ENCODE measurements at regions not wholly inside any gene's neighbourhood (a gene's known extent, or its start where the extent isn't known, plus 50 kb on each side); places are given as distances from the start of the nearest gene placed in this dataset.
"Not testable (repeated sequence)": the region's sequence is repeated elsewhere in the genome, so short reads cannot be mapped to it uniquely, and the experiment has no call there.

DNA sequence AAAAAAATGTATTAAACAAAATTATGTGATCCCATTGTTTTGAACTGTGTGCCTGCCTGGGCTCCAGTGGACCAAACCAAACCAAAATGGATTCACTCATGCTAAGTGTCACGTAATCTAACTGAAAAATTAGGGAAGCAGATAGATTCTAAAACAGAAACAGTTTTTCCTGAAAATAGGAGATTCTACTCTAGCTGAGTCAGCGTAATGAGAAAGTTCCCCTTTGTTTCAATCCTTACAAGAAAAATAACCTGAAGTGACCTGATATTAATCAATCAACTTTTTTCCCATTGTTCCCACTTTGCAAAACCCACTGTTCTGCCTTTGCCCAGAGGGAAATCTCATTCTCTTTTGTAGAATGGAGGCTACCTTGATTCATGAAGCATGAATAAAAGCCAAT, 682.4 kb upstream of the CDH10 start:
- DNase-seq (ENCODE audit: low read depth, low spot score): no peak
- TF ChIP-seq CTCF (IDR thresholded peaks at IDR 0.05; ENCODE audit: low read depth, low read length): no peak
- Histone ChIP-seq H3K27me3 (ENCODE audit: control insufficient read depth, insufficient read depth, low read length) (no peaks in the 10 kb centered on the region), H3K27ac (ENCODE audit: low read depth, low read length) (no peak overlapping the region), H3K9me3 (ENCODE audit: control insufficient read depth, insufficient read depth, low read length) (peaks cover 25% of the 10 kb centered on the region), H3K4me3 (ENCODE audit: low read depth, low read length) (no peak overlapping the region)
- POLR2A ChIA-PET: no interaction called here
- CTCF ChIA-PET: no interaction called here

GRCh38 chr5:25301836-25302235, 657.1 kb upstream of the CDH10 start:
- Histone ChIP-seq H3K27ac (ENCODE audit: low read depth, low read length) (no peak overlapping the region), H3K27me3 (ENCODE audit: control insufficient read depth, insufficient read depth, low read length) (no peaks in the 10 kb centered on the region), H3K9me3 (ENCODE audit: control insufficient read depth, insufficient read depth, low read length) (no peaks in the 10 kb centered on the region), H3K4me3 (ENCODE audit: low read depth, low read length) (no peak overlapping the region)
- CTCF ChIA-PET: no interaction called here
- no peak for DNase-seq (ENCODE audit: low read depth, low spot score)
- POLR2A ChIA-PET: no interaction called here
- TF ChIP-seq CTCF (IDR thresholded peaks at IDR 0.05; ENCODE audit: low read depth, low read length): no peak

DNA sequence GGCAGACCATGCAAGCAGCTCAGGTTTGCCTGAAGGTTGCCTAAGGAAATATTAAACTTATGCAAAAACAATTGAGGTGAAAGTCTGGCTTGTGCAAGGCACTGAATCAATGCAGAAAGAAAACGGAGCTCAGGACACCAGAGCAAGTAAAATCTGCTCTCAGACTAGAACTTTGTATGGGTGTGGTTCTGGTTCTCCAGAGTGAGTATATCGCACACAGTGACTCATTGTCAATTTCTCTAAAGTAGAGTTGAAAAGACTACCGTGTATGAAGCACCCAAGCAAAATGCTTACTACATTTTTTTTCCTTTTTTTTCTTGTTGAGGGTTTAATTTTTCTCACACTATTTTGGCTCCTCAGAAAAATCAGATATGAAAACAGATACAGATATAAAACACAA, 650.3 kb upstream of the CDH10 start:
- no peak overlapping the region for H3K4me3 ChIP-seq (ENCODE audit: low read depth, low read length)
- CTCF ChIA-PET: no interaction called here
- H3K27me3 ChIP-seq (ENCODE audit: control insufficient read depth, insufficient read depth, low read length): no peaks in the 10 kb centered on the region
- no peak overlapping the region for H3K27ac ChIP-seq (ENCODE audit: low read depth, low read length)
- TF ChIP-seq CTCF (IDR thresholded peaks at IDR 0.05; ENCODE audit: low read depth, low read length): no peak
- POLR2A ChIA-PET: no interaction called here
- no peak for DNase-seq (ENCODE audit: low read depth, low spot score)
- peaks cover 7% of the 10 kb centered on the region; the same call in 1 of the 2 replicates for H3K9me3 ChIP-seq (ENCODE audit: control insufficient read depth, insufficient read depth, low read length)

- CTCF ChIA-PET; DNase-seq (ENCODE audit: low read depth, low spot score); H3K27ac ChIP-seq (ENCODE audit: low read depth, low read length); POLR2A ChIA-PET; H3K9me3 ChIP-seq (ENCODE audit: control insufficient read depth, insufficient read depth, low read length); H3K27me3 ChIP-seq (ENCODE audit: control insufficient read depth, insufficient read depth, low read length); H3K4me3 ChIP-seq (ENCODE audit: low read depth, low read length): not testable (repeated sequence)
Observed at GRCh38 chr5:25289766-25290165, 645.0 kb upstream of the CDH10 start.

- Histone ChIP-seq H3K27me3 (ENCODE audit: control insufficient read depth, insufficient read depth, low read length) (no peaks in the 10 kb centered on the region), H3K4me3 (ENCODE audit: low read depth, low read length) (no peak overlapping the region), H3K27ac (ENCODE audit: low read depth, low read length) (no peak overlapping the region), H3K9me3 (ENCODE audit: control insufficient read depth, insufficient read depth, low read length) (no peaks in the 10 kb centered on the region)
- ChIA-PET POLR2A (no interaction called here), CTCF (no interaction called here)
- TF ChIP-seq CTCF (IDR thresholded peaks at IDR 0.05; ENCODE audit: low read depth, low read length): no peak
- no peak for DNase-seq (ENCODE audit: low read depth, low spot score)
Observed at GRCh38 chr5:25286319-25286718, 641.5 kb upstream of the CDH10 start.

GRCh38 chr5:25285136-25285535, 640.4 kb upstream of the CDH10 start:
- DNase-seq (ENCODE audit: low read depth, low spot score): no peak

DNA sequence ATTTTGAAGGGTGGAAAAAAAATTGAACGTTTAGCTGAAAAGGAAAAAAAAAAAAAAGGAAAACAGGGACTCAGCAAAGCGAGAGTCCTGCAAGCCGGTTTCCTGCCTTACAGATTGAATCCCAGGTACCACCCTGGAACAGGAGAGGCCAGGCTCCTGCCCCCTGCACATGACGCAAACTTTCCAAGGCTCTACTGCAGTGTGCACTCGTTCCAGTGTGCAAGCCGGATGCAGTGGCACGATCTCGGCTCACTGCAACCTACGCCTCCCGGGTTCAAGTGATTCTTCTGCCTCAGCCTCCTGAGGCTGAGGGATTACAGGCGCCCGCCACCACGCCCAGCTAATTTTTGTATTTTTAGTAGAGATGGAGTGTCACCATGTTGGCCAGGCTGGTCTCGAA, 618.7 kb upstream of the CDH10 start:
- POLR2A ChIA-PET; H3K27ac ChIP-seq (ENCODE audit: low read depth, low read length); DNase-seq (ENCODE audit: low read depth, low spot score); CTCF ChIA-PET; H3K4me3 ChIP-seq (ENCODE audit: low read depth, low read length); H3K9me3 ChIP-seq (ENCODE audit: control insufficient read depth, insufficient read depth, low read length); H3K27me3 ChIP-seq (ENCODE audit: control insufficient read depth, insufficient read depth, low read length): not testable (repeated sequence)

More at GRCh38 chr5:25285136-25285535, 640.4 kb upstream of the CDH10 start:
- ChIA-PET CTCF (no interaction called here), POLR2A (no interaction called here)
- TF ChIP-seq CTCF (IDR thresholded peaks at IDR 0.05; ENCODE audit: low read depth, low read length): no peak
- no peaks in the 10 kb centered on the region for H3K9me3 ChIP-seq (ENCODE audit: control insufficient read depth, insufficient read depth, low read length)
- no peaks in the 10 kb centered on the region for H3K27me3 ChIP-seq (ENCODE audit: control insufficient read depth, insufficient read depth, low read length)
- no peak overlapping the region for H3K4me3 ChIP-seq (ENCODE audit: low read depth, low read length)
- H3K27ac ChIP-seq (ENCODE audit: low read depth, low read length): no peak overlapping the region

All from AG04450 (cell line).